Stomach (tissue), 4 donors: ENCODE measurements at regions not wholly inside any gene's neighbourhood (a gene's known extent, or its start where the extent isn't known, plus 50 kb on each side); places are given as distances from the start of the nearest gene placed in this dataset.

ENCODE experiments used
- CTCF ChIP-seq, 7 experiments: fragments of 450-650 bp in 4 of 7; fragments of 200-600 bp in 3 of 7; sonication (generic) in 3 of 7; IDR thresholded peaks; one replicate each; pipeline ENCODE4 v1.5.1; 2016 to 2019; ENCODE audit warnings: antibody characterized with exemption in 7 of 7, control low read depth in 2 of 7, mild to moderate bottlenecking in 1 of 7
- POLR2A ChIP-seq, 4 donors: fragments of 450-650 bp; IDR thresholded peaks; one replicate each; pipeline ENCODE4 v1.6.1; 2016; ENCODE audit warnings: antibody characterized with exemption in 4 of 4, control low read depth in 2 of 4, mild to moderate bottlenecking in 1 of 4, moderate library complexity in 1 of 4

GRCh38 chr11:28727254-28727653 is 619.1 kb downstream of the METTL15 start:
- TF ChIP-seq CTCF (IDR thresholded peaks at IDR 0.05) (no peak), POLR2A (IDR thresholded peaks at IDR 0.05) (no peak)
